Activated CD4-positive, CD25-positive, alpha-beta regulatory T cell (primary cell): ENCODE measurements at regions not wholly inside any gene's neighbourhood (a gene's known extent, or its start where the extent isn't known, plus 50 kb on each side); places are given as distances from the start of the nearest gene placed in this dataset.
"Not testable (repeated sequence)": the region's sequence is repeated elsewhere in the genome, so short reads cannot be mapped to it uniquely, and the experiment has no call there.

Source experiments
- DNase-seq, 4 experiments: peaks; one replicate each; lab custom pipeline; 2025; lab: John Stamatoyannopoulos, UW

DNA sequence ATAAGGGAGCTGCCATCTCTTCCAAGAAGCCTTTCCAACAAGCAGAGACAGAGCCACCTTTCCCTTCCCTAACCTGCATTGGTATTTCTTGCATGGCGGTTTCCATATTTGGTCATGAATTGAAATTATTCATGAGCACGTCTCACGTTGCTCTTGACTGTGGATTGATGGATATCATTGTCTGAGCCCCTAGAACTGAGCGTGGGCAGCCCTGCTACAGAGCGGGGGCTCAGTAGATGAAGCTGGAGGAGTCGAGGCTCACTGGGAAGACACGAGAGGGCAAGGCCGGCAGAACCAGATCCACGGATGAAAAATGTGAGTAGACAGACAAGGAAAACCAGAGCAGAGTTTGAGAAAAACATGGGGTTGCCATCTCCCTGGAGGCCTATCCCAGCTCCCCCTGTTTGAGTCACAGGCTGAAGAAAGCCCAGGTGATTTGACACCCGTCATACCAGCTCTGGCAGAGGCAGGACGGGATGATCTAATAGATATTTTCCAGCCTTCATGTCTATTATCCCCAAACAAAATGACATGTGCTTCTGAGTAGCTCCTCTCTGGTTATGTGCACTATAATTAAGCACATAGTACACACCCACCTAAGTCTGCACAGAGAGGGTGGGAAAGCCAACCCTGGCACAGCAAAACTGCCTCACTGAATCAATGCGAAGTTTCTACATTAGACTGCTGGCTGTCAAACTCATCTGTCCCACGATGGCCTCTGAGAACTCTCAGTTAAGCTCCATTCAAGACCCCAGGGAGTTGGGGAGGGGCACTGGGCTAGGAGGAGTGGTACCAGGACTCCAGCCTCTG lies 363.5 kb upstream of the KLHL29 start:
- no peak for DNase-seq

DNA sequence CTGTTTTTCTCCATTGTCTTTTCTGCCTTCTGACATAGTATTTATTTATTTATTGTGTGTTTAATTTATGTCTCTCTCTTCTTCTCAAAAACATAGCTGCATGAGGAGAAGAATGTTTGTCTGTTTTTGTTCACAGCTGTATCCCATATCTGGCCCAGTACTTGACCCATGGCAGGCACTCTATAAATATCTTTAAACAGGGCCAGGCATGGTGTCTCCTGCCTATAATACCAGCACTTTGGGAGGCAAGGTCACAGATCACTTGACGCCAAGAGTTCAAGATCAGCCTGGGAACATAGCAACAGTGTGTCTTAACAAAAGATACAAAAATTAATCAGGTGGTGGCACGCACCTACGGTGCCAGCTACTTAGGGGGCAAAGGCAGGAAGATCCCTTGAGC lies 361.3 kb upstream of the KLHL29 start:
- no peak for DNase-seq

DNA sequence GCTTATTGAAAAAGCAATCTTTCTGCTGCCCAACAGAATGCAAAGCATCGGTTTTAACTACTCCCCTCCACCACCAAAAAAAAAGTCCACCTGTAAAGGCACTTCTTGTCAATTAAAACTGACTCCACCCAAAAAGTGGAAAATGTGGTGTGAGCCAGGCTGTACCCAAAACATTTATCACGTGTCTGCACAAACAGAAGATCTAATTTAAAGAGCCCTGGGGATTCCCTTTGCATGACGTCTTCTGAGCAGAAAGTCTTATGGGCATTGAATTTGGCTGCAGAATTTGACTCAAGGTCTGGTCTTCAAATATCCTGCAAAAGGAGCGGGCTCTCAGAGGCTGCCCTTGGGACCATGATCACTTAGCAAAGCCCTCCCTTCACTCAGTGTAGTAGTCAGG lies 358.3 kb upstream of the KLHL29 start:
- no peak for DNase-seq

DNA sequence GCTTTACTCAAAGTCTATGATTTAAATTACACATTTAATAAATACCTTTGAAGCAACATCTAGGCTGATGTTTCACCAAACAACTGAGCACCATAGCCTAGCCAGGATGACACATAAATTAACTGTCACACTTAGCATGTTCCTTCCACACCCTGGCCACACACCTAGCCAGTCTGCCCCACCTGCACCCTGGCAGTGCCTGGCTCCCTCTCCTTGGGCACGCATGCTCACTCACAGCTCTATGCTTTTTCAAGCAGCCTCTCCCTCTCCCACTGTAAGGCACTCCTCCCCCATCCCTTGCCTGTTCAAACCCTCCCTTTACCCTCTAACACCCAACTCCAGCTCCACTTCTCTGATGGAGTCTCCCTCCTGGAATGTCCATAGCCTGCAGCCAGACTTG lies 357.6 kb upstream of the KLHL29 start:
- DNase-seq, result no peak

DNA sequence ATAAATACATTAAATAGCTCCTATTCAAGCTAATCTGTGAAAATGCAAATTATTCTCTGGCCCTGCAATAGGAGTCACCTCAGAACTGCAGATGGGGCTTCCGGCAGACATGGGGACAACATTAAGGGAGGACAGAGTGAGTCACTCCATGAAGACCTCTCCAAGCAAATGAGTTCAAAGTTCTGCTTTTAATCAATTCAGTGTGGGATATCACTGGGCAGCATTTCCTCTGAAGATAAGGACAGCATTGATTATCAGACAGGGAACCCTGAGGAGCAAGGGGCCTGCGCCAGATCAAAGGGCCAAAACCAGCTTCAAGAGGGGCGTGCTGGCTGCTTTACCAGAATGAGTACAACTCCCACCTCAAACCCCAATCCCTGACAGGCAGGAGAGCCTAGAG lies 356.9 kb upstream of the KLHL29 start:
- no peak for DNase-seq

DNA sequence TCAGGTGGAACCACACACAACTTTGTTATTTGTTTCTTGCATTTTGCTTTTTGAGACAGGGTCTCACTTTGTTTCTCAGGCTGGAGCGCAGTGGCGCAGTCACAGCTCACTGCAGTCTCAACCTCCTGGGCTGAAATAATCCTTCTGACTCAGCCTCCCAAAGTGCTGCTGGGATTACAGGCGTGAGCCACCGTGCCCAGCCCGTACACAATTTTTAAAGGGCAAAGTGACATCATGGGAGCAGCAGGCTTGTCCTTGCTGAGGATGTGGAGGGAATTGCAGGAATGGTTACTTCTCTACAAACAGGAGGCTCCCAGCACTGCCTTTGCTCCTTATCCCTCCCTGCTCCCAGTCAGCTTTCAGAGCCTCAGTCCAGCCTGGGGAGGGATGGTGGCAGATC lies 355.9 kb upstream of the KLHL29 start:
- DNase-seq, result no peak

DNA sequence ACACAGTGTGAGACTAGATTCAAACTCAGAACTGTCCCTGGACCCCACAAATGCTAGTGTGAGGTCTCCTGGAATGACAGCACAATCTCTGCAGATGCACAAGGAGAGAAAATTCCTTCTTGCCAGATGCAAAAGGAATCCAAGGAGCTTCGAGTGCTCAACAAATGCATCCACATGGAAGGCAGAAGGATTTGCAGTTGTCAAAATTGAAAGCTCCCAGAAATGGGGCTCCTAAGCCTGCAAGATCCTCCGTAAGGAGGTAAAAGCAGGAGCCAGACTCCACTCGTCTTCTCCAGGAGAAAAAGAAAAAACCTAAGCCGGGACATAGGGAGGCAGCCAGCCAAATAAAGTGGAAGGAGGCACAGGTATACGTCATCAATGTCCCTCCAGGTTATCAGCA lies 355.0 kb upstream of the KLHL29 start:
- DNase-seq, result no peak

DNA sequence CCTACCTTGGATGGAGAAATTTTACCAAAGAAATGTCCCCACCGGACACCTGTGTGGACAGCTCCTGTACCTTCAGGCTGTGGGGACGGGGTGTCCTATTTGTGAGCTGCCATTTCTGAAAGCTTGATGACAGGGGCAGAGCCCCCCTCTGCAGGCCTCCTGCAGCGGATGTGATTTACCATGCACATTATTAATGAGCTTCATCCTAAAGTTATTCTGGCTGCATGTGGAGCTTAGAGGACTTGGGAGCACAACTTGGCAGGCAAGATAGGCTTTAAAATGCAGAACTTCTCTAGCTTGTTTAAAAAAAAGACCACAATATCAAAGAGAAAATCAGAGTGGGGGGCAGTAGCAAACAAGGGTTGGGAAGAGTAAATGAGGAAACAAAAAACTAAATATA lies 350.0 kb upstream of the KLHL29 start:
- no peak for DNase-seq

DNA sequence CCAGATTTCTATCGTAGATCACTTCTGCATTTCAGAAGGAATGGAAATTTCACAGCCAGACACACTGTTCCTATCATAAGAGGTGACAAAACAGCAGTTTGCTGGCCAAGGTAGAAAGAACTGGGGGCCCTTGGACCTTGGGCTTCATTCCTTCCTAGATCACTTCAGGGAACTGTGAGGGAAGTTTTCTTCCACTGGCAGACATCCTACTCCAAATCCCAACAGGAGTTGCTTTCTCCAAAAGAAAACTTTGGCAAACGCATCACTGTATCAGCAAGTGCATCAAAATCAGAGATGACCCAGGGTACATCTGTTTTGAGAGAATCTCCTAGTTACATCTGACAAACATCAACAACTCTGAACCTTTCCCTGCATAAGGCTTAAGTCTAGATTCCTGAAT lies 348.4 kb upstream of the KLHL29 start:
- DNase-seq, result no peak

DNA sequence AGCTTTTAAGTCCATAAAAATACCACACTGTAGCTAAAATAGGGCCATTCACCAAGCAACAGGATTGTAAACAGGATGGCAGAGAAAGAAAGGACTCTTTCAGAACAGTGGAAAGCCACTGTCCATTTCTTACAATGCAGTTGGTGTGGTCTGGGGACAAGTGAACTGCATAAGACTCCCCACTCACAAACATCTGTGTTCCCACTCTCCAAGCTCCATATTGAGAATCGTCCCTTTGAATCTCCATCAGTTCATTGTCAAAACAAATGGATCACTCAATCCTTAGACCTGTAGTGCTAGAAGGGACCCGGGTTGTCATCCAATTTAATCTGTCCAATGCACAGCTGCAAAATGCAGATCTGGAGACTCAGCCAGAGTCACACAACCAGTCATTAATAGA lies 347.4 kb upstream of the KLHL29 start:
- DNase-seq, result no peak

DNA sequence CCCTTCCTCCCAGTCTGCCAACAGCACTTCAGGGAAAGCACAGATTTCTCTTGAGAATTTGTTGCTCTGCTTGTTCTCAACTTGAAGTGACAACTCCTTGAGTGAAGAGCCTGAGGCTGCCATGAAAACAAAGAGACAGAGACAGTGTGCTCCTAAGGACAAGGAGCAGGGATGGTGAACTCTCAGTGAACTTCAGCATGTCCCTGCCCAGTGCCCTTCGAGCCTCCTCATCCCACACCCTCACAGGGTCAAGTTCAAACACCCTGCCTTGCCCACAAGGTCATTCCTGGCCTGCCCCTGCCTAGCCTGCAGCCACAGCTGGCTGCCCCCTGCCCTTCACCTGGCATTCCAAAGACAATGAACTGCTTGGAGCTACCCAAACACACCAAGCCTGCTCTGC lies 343.5 kb upstream of the KLHL29 start:
- DNase-seq, result no peak

DNA sequence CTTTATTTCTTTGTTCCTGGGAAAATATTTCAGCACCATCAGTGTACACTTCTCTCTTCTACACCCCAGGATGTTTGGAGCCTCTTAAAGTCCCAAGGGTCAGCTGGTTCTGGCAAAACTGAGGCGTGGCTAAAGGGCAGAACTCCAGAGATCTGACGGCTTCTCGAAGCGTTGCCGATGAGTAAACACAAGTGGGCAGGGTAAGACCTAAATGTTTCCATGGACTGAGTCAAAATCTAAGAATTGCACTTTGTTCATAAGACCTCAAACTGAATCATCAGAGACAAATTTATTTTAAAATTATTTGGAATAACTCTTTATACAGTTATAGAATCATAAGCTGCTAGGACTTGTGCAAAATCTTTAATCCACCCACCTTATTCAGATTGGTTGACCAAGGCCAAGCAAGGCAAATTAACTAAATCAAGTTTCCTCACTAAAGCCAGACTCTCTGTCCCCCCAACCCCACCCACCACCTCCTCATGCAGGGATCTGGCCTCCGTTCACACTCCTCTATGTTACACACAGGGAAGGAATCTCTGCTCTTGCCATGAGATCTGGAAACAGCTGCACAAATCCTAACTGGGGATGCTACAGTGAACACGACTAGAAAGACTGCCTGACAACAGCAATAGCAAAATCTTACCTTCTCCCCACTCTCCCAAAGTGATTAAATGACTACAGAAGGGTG lies 342.6 kb upstream of the KLHL29 start:
- DNase-seq, result no peak

DNA sequence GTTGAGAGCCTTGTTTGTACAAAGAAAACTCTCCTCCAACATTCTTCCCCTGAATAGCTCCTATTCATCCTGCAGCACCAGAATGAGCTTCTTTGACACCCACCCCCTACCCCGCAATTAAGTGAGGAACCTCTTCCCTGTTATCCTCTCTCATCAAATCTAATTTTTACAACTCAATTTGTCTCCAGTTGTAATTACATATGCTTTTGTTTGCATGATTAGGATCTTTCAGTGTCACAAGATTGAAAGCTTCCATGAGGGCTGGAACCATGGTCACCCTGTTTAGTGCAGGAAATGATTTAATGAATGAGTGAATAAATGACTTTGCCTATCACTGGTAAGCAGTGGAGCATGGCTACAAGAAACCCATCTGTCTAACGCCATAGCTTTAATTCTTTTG lies 334.6 kb upstream of the KLHL29 start:
- DNase-seq, result no peak

DNA sequence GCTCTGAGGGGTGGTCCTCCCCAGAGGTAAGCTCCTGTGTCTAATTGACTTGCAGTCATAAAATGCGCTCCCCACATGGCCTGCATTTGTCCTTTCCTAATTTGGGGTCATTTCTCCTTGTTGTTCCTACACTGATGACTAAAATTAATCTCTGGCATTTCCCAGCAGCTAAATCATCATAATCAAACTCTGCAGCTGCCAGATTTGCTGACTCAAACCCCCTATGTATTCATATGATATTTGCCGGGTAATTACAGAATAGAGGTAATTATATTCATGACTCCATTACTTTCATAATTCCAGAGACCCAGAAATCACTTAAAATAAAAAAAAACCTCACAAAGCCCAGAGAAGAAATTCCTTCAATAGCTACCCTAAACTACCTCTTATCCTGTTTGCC lies 331.4 kb upstream of the KLHL29 start:
- no peak for DNase-seq

DNA sequence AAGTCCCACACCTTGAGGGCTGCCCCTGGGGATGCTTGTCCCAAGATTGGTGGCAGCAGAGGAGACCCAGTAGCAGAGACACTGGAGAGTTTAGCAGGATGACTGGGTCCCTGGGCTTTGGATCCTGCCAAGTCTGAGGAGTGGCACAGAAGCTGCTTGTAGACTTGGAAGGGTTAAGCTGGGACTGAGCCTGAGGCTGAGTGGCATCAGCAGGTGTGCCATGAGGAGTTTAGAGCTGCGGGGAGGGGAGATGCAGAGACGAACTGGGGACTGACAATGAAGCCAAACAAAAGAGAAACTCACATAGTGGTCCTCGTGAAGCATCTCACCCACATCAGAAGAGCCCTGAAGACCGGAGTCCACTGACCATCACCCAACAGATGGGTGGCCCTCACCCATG lies 329.7 kb upstream of the KLHL29 start:
- DNase-seq, result no peak

DNA sequence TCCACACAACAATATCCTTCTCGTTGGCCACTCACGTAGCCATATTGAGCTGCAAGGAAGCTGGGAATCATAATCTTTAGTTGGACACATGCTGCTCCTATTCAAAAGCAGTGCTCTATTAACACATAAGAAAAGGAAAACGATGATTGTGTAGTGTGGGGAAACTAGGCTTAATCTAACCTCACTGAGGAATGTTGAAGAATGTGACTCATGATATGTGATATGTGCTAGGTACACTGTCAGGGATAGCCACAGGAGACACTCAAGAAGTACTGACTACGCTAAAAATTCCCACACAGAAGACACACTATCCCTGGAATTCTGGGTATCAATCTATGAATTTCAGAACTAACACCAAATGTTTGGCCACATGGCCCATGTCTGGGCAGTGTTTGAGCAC lies 328.1 kb upstream of the KLHL29 start:
- not testable (repeated sequence) for DNase-seq

DNA sequence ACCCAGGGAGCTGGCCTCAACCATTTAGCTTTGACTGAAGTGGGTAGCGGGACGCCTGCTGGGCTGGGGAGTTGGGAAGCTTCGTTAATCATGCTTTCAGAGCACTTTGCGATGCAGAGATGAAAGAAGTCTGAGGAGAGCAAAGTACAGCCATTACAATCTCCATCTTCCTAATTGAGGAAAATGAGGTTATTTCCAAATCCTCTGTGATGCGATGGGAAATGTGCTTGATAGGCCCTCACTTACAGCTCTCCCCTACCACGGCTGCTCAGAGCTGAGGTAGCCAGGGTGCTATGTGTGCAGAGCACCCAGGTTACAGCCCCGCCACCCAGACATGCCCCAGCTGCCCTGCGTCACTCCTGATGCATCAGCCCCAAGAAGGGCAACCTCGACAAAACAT lies 326.5 kb upstream of the KLHL29 start:
- no peak for DNase-seq

DNA sequence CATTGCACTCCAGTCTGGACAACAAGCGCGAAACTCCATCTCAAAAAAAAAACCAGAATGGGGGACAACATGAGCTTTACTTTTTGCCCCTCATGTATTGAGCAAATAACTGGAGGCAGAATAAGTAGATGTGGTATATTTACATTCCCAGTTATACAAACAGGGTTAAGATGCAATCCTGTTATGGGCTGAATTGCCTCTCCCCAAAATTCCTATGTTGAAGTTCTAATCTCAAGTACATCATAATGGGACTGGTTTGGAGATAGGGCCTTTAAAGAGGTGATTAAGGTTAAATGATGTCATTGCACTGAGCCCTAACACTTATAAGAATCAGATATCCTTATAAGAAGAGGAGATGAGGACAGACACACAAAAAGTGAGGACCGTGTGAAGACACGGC lies 319.8 kb upstream of the KLHL29 start:
- no peak for DNase-seq

DNA sequence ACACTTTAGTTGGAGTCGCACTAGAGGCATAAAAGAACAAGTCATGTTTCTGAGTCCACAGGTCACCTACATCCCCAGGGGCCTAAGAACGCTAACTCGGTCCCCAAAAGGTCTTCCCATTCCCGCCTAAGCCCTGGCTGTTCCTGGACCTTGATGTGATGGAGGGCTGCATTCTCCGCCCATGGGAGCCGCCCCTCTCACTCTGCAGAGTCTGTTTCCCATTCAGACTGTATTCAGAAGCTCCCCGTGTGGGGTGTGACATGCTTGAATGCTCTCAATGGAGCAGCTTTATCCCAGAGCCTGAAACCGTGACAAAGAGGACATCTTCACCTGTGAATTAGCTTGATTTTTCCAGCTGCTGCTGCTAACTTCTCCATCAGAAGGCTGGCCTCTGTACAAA lies 319.0 kb upstream of the KLHL29 start:
- DNase-seq, result no peak

DNA sequence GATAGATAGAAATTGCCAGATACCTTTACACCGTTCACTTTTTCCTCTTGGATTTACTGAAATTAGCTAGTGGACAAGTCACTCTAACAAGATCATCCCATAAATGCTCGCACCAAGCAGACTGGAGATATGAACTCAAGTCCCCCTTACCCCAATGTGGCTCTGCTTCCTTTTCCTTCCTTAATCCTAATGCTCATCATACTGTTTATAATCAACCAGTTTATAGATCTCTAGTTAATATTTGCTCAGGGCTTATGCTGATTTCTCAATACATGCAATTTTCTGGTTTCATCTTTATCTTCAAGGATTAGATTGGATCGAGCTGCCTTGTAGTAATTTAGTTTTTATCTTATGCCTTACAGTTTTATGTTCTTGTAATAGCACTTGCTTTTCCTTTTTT lies 318.3 kb upstream of the KLHL29 start:
- DNase-seq, result no peak

DNA sequence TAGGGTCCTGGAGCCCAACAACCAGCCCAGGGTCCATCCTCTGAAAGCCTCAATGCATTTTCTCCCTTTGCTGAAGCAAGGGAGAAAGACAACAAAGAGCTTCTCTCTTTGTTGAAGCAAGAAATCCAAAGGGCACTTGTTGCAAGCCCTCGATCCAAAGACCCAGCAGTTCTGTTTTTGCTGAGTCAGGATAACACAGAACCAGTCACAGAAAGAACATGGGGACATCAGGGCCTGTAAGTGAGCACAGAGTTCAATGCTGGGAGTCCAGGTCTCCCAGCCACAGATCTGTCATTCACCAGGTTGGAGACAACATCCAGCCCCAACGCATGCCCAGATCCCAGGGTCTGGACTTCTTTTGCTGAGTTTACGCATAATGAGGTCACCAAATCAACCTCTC lies 315.8 kb upstream of the KLHL29 start:
- DNase-seq, result no peak

DNA sequence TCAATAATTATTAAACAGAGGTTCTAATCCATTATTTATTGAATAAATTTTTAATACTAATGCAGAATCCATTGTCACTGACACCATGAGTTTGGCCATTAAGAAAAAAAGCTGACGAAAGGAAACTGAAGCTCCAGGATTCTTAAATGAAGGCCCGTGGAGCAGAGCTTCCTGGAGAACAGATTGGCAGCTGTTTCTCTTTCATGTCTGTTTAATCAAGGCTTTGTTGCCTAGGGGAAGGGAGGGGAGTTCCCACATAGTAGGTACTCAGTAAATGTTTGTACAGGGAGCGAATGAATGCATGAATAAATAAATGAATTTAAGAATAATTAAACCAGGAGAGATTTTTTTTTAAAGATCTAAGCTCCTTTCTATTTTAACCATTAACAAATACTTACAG lies 315.1 kb upstream of the KLHL29 start:
- no peak for DNase-seq

DNA sequence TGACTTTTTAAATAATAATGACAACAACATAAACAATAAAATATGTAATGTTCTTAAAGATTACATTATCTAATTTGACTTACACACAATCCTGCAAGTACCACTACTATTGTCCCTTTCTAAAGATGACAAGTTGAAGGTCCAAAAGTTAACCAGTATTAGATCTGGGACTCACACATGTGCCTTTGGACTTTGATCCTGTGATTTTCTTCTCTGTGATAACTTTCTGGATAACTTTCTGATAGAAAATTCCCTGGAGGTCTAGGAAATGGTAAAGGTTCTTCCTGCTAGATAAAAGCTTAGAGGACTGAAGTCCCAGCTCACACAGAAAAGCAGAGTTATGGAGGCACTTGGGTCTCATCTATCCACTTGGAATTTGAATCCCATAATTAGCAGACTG lies 311.9 kb upstream of the KLHL29 start:
- no peak for DNase-seq

DNA sequence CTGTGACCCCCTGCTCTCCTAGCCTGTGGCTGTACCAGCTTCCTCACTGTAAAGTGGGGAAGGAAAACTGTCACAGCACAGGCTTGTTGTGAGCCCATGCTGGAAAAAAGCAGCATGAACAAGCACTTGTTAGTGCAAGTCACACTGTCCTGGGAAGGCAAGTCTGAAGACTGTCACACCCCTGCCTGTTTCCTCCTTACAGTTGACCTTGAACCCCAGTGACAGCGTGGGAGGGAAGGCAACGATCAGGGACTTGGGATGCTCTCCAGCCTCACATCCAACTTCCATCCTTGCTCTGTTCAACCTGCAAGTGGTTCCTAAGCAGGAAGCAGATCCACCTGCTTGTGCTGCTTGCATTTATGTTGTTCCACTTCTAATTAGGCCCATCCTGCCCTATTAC lies 311.3 kb upstream of the KLHL29 start:
- DNase-seq, result no peak
